Erythroblast (primary cell): ENCODE measurements at regions not wholly inside any gene's neighbourhood (a gene's known extent, or its start where the extent isn't known, plus 50 kb on each side); places are given as distances from the start of the nearest gene placed in this dataset.

Experiments used
- GATA1 ChIP-seq: IDR thresholded peaks from 2 replicates; pipeline ENCODE4 v1.6.1; 2011; ENCODE audit warnings: low read depth, mild to moderate bottlenecking, control low read depth, low read length, moderate library complexity
- POLR2A ChIP-seq: IDR thresholded peaks from 2 replicates; pipeline ENCODE4 v1.6.1; 2011; ENCODE audit warnings: mild to moderate bottlenecking, low read length

GRCh38 chr1:83637009-83637408 lies 361.9 kb downstream of the TTLL7 start:
- TF ChIP-seq POLR2A (no peak), GATA1 (no peak)
